ENCODE measurements at regions not wholly inside any gene's neighbourhood (a gene's known extent, or its start where the extent isn't known, plus 50 kb on each side); places are given as distances from the start of the nearest gene placed in this dataset.
"Not testable (repeated sequence)": the region's sequence is repeated elsewhere in the genome, so short reads cannot be mapped to it uniquely, and the experiment has no call there.

DNA sequence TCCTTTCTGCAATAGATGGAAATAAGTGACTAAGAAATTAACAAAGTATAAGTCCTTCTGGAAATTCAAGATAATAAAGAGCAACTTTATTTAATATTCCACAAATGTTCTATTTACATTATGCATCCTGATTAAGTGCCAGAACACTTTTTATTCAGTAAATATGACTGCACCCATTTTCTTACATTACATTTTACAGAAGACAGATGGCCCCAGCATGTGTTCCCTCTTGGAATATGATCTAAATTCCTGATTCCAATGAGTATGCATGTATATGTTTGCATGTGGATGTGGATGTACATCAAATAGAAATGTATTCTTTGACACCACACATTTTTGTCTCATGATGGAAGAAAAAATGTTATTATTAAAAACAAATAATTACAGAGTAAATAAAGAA, 628.7 kb upstream of the SEMA3D start:
- no peak overlapping the region for H3K27ac ChIP-seq
- no peak for TF ChIP-seq ZFX (IDR thresholded peaks at IDR 0.05; ENCODE audit: borderline replicate concordance)
- TF ChIP-seq, protein P1, sequence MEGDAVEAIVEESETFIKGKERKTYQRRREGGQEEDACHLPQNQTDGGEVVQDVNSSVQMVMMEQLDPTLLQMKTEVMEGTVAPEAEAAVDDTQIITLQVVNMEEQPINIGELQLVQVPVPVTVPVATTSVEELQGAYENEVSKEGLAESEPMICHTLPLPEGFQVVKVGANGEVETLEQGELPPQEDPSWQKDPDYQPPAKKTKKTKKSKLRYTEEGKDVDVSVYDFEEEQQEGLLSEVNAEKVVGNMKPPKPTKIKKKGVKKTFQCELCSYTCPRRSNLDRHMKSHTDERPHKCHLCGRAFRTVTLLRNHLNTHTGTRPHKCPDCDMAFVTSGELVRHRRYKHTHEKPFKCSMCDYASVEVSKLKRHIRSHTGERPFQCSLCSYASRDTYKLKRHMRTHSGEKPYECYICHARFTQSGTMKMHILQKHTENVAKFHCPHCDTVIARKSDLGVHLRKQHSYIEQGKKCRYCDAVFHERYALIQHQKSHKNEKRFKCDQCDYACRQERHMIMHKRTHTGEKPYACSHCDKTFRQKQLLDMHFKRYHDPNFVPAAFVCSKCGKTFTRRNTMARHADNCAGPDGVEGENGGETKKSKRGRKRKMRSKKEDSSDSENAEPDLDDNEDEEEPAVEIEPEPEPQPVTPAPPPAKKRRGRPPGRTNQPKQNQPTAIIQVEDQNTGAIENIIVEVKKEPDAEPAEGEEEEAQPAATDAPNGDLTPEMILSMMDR (IDR thresholded peaks at IDR 0.05) = no peak

DNA sequence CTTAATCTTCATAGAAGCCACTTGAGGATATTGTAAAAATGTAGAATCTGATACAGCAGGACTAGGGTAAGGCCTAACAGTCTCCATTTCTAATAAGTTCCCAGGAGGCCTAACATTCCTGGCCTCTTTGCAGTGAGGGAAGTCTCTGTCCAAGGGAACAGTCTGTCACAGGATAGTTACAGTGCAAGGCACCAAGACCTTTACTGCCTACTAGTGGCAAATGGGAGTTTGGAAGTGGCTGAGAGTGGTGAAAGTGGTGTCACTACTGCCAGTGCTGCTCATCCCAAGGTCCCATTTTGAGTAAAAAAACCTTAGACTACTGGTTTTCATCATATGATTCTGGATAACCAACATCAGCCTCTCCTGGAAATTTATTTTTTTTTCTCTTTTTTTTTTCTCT, 619.5 kb upstream of the SEMA3D start:
- TF ChIP-seq ZFX (IDR thresholded peaks at IDR 0.05; ENCODE audit: borderline replicate concordance) = no peak
- TF ChIP-seq, protein P1 (IDR thresholded peaks at IDR 0.05) = peak; percentile 70
- H3K27ac ChIP-seq = no peak overlapping the region

DNA sequence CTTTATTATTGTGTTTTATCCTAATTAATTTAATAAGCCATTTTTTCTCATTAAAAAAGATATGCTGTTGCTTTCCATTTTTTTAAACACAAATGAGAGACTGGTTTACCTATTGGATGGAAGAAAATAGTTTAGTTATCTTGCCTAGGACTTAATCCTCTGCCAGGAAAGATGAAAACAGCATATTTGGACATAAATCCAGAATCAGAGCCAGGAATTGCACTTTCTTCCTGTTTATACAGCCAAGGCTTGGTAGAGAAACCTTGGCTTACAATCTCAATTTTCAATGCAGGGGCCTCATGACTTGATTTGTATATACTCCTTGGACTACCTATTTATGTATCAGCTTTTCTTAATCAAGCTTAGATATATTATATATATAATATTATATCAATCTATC, 618.8 kb upstream of the SEMA3D start:
- TF ChIP-seq ZFX (IDR thresholded peaks at IDR 0.05; ENCODE audit: borderline replicate concordance) = no peak
- TF ChIP-seq, protein P1 (IDR thresholded peaks at IDR 0.05) = no peak

DNA sequence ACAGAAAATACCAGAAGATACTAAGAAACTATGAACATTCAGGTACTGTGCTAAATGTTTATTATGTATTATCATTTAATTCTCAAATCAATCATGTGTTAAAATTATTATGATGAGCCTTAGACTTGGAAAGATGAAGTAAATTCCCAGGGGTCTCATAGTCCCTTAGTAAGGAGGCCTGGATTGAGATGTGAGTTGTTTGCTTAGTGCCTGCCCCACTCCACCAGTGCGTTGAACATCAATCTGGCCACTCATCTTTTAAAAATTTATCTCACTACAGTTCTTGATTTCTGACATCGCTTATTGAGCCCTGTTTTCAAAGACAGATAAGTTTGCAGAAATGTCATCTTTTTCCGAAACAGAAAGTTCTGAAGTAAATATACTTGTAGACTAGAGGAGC, 618.4 kb upstream of the SEMA3D start:
- H3K27ac ChIP-seq = no peak overlapping the region
- TF ChIP-seq, protein P1 (IDR thresholded peaks at IDR 0.05) = no peak
- TF ChIP-seq ZFX (IDR thresholded peaks at IDR 0.05; ENCODE audit: borderline replicate concordance) = no peak

More for the DNA sequence above, 618.8 kb upstream of the SEMA3D start:
- no peak overlapping the region for H3K27ac ChIP-seq

DNA sequence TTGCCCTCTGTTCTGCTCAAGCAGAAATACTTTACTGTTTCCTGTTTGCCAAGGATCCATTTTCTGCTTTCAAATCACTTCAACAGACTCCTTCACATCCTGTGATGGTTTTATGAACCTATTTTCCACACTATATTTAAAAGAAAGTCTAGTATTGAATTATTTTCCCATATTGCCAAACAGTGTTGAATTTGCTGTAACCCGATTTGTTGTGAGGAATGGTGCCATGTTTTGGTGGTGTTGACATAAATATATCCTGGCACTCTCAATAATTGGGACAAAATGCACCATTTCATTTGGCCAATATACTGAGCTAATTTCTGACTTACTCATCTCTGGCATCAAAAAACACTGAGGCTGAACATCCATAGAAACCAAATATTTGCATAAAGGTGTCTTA, 615.4 kb upstream of the SEMA3D start:
- TF ChIP-seq, protein P1 (IDR thresholded peaks at IDR 0.05) = no peak
- TF ChIP-seq ZFX (IDR thresholded peaks at IDR 0.05; ENCODE audit: borderline replicate concordance) = no peak

DNA sequence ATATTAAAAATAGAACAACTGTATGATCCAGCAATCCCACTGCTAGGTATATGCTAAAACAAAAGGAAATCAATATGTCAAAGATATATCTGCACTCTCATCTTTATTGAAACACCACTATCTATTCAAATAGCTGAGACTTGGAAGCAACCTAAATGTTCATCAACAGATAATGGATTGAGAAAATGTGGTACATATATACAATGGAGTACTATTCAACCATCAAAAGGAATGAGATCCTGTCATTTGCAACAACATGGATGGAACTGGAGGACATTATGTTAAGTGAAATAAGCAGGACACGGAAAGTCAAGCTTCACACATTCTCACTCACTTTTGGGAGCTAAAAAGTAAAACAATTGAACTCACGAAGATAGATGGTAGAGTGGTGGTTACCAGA, 610.1 kb upstream of the SEMA3D start:
- no peak overlapping the region for H3K27ac ChIP-seq
- TF ChIP-seq, protein P1 (IDR thresholded peaks at IDR 0.05) = no peak
- no peak for TF ChIP-seq ZFX (IDR thresholded peaks at IDR 0.05; ENCODE audit: borderline replicate concordance)

More for the DNA sequence above, 615.4 kb upstream of the SEMA3D start:
- no peak overlapping the region for H3K27ac ChIP-seq

DNA sequence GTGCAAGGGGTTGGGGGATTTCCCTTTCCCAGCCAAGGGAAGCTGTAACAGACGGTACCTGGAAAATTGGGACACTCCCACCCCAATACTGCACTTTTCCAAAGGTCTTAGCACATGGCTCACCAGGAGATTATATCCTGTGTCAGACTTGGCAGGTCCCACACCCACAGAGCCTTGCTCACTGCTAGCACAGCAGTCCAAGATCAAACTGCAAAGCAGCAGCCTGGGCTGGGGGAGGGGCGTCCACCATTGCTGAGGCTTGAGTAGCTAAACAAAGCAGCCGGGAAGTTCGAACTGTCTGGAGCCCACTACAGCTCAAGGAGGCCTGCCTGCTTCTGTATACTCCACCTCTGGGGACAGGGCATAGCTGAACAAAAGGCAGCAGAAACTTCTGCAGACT, 604.2 kb upstream of the SEMA3D start:
- H3K27ac ChIP-seq = not testable (repeated sequence)

DNA sequence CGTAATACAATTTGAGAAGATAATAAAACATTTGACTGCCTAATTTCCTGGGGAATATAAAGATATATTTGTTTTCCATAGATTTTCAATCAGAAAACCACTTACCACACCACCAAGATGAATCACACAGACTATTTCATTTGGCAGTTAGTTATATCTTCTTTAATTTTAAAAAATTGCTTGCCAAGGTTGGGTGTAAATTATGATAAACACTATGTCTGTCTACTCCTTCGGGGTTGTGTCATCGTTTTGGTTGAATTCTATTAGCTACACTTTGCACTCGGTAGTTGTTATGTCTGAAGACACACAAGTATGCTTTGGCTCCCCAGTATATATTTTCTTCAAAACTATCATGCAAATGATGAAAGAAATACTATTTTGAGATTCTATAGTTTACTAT, 594.8 kb upstream of the SEMA3D start:
- TF ChIP-seq, protein P1 (IDR thresholded peaks at IDR 0.05) = no peak
- no peak for TF ChIP-seq ZFX (IDR thresholded peaks at IDR 0.05; ENCODE audit: borderline replicate concordance)
- no peak overlapping the region for H3K27ac ChIP-seq
